Neural crest cell (in vitro differentiated cells): ENCODE measurements at regions not wholly inside any gene's neighbourhood (a gene's known extent, or its start where the extent isn't known, plus 50 kb on each side); places are given as distances from the start of the nearest gene placed in this dataset.

Experiments
- DNase-seq: peaks from one replicate; pipeline ENCODE4 v3.0.0; 2021; ENCODE audit warnings: low read depth, mixed read lengths, low spot score
- H3K27ac Mint-ChIP-seq: one replicate; pipeline ENCODE4 v1.8.0; 2021; ENCODE audit warnings: mild to moderate bottlenecking, mixed read lengths; ENCODE audit not compliant: unreplicated experiment
- H3K27me3 Mint-ChIP-seq: 2 replicates; pipeline ENCODE4 v1.8.0; 2021; ENCODE audit warnings: low read depth, mild to moderate bottlenecking, mixed read lengths
- H3K36me3 Mint-ChIP-seq: 2 replicates; pipeline ENCODE4 v1.8.0; 2021; ENCODE audit warnings: low read depth, mild to moderate bottlenecking, mixed read lengths
- H3K4me1 Mint-ChIP-seq: 2 replicates; pipeline ENCODE4 v1.8.0; 2021; ENCODE audit warnings: mixed read lengths
- H3K4me3 Mint-ChIP-seq: one replicate; pipeline ENCODE4 v1.8.0; 2021; ENCODE audit warnings: mild to moderate bottlenecking, mixed read lengths
- H3K9me3 Mint-ChIP-seq: 2 replicates; pipeline ENCODE4 v1.8.0; 2021; ENCODE audit warnings: mixed read lengths
- TF ChIP-seq, protein P1 (sequence below): fragments of 200-600 bp; sonication (generic); conservative IDR thresholded peaks from 2 replicates; pipeline ENCODE4 v1.5.0; 2021; ENCODE audit warnings: antibody characterized with exemption, mild to moderate bottlenecking

DNA sequence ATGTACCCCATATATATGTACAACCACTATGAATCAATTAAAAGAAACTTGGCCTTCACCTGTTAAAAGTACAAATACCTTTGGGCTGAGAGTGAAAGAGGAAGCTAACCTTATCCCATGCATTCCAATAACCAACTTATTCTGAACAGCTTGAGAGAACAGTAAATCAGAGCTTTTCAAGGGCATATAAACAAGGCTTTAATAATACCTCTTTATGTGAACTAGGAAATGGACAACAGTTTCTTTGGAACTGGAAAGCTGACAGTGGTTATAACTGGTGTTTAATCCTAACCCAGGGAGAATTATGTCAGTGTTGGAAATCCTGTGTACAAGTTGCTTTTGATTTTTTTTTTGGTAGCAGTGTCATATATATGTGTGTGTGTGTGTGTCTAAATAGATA is 170.5 kb downstream of the TFAP2B start:
- no peaks in the 10 kb centered on the region for H3K4me1 Mint-ChIP-seq
- no peak for DNase-seq
- H3K27me3 Mint-ChIP-seq = no peaks in the 10 kb centered on the region
- no peak overlapping the region for H3K27ac Mint-ChIP-seq
- H3K4me3 Mint-ChIP-seq = no peak overlapping the region
- TF ChIP-seq, protein P1, sequence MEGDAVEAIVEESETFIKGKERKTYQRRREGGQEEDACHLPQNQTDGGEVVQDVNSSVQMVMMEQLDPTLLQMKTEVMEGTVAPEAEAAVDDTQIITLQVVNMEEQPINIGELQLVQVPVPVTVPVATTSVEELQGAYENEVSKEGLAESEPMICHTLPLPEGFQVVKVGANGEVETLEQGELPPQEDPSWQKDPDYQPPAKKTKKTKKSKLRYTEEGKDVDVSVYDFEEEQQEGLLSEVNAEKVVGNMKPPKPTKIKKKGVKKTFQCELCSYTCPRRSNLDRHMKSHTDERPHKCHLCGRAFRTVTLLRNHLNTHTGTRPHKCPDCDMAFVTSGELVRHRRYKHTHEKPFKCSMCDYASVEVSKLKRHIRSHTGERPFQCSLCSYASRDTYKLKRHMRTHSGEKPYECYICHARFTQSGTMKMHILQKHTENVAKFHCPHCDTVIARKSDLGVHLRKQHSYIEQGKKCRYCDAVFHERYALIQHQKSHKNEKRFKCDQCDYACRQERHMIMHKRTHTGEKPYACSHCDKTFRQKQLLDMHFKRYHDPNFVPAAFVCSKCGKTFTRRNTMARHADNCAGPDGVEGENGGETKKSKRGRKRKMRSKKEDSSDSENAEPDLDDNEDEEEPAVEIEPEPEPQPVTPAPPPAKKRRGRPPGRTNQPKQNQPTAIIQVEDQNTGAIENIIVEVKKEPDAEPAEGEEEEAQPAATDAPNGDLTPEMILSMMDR = no peak
- H3K36me3 Mint-ChIP-seq = no peaks in the 10 kb centered on the region
- H3K9me3 Mint-ChIP-seq = peaks cover 2% of the 10 kb centered on the region

DNA sequence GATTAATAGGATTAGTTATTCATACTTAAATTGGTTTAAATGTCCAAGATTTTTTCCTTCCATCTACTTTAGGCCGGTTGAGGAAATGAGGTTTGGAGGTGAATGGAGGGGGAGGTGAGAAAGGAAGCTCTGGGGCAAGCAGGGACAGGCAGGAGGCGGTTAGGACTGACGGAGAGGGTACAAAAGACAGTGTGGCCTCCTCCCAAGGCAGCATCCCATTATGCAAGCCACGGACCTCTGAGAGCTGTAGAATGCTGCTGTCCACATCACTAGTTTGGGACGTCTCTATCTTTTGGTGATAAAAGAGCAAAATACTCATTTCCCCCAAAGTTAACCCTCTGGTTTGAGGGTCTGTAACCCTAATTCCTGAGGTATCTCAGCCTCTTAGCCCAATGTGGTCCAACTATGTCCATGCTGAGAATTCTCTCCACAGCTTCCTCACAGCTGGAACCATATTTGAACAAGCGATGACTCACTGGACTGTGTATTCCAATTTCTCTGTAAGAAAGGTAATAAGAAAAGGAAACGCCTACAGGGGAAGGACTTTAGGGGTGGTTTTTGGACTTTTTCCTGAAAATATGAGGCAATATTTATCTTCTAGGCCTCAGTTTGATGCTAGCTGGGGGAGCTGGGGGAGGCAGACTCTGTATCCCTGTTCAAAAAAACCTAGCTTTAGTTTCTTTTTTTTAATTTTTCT is 172.2 kb downstream of the TFAP2B start:
- Mint-ChIP-seq H3K27me3 (no peaks in the 10 kb centered on the region), H3K36me3 (no peaks in the 10 kb centered on the region), H3K27ac (no peak overlapping the region), H3K4me3 (no peak overlapping the region), H3K4me1 (no peaks in the 10 kb centered on the region), H3K9me3 (peaks cover 2% of the 10 kb centered on the region)
- DNase-seq = no peak
- TF ChIP-seq, protein P1 = no peak

DNA sequence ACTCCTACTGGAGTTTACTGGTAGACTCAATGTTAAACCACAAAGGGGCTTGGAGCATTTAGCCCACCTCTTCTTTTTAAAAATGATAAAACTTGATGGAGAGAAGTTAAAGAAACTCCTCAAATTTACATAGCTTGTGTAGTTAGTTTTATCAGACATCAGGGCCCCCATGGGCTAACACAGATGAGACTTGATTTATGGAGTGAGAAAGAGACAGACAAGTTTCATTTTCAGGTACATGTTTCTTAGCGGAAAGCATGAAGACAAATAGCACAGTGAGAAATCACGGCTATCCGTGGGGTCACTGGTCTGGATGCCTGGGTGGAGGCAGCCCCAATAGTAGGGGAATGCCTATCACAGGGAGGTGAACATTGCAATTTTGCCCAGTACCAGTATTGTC is 173.6 kb downstream of the TFAP2B start:
- Mint-ChIP-seq H3K4me3 (no peak overlapping the region), H3K27ac (no peak overlapping the region), H3K9me3 (peaks cover 2% of the 10 kb centered on the region), H3K4me1 (no peaks in the 10 kb centered on the region), H3K27me3 (no peaks in the 10 kb centered on the region), H3K36me3 (no peaks in the 10 kb centered on the region)
- TF ChIP-seq, protein P1 = no peak
- DNase-seq = no peak

DNA sequence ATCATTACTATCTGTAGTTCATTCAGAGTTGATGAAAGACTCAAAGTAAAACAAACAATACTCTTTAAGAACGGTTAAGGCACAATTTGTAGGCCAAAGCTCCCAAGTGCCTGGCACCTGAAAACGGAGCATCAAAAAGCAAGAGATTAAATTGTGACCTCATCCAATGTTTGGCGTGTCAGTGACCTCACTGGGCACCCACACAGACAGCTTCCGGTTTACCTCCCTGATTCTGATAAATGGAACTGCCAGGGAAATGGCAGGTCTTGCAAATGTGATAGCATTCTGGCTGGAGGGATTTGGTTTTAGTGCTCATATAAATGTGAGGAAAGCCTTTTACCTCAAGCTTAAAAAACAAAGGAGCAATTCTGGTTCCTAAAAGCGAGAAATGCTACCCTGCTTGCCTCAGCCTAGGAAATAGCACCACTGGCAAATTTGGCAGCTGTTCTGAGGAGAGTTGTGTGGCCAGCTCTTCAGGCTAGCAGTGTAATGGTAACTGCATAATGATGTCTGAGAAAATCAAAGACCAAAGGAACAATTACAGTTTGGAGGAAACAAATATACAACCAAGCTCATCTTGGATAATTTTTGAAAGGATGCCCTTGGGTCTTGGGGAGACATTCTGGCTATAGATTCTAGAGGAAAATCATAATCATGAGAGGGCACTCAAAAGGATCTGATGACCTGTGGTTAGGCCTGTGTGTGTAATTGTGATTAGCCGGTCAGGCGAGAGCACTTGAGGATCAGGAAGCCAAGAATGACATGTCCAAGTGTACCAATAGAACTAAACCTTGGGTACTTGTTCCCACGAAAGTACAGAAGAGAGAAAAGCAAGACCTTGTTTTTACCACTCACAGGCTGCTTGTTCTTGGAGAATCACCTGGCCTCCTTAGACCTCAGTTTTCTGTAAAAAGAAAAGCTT is 174.3 kb downstream of the TFAP2B start:
- Mint-ChIP-seq H3K36me3 (no peaks in the 10 kb centered on the region), H3K4me1 (no peaks in the 10 kb centered on the region), H3K27me3 (no peaks in the 10 kb centered on the region), H3K4me3 (no peak overlapping the region), H3K27ac (no peak overlapping the region), H3K9me3 (peaks cover 2% of the 10 kb centered on the region)
- TF ChIP-seq, protein P1 = no peak
- DNase-seq = no peak

DNA sequence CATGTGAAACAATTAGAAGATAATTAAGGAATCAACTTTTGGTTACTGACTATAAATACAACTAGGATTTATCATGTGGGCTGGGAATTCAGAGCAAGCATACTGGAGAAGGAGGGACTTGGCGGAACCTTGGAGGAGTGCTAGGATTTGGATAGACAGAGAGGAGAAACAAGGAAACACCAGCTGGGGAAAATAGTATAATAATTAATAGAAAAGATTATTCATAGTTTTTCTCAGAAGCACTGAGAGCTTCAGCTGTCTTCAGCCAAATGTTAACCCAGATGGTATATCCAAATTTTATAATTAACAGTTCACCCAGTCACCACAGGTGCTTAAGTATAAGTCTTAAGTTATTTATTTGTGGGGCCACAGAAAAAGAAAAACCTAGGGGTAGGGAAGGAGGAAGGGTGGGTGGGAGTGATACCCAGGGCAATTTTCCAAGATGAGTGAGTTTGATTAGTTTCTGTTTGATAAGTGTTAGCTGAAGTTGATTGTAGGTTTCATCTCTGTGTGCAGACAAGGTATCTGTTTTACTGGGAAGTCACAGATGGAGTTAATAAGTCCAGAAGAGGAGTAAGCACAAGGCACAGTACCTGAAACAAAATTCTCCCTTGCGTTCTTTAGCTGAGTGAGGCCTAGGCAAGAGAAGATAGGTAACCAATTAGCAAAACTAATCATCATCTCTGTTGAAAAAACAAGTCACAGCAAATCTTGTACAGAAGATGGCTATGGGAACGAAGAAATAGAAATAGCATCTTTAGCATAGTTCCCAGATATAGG is 175.5 kb downstream of the TFAP2B start:
- TF ChIP-seq, protein P1 = no peak
- no peaks in the 10 kb centered on the region for H3K36me3 Mint-ChIP-seq
- DNase-seq = no peak
- H3K27me3 Mint-ChIP-seq = no peaks in the 10 kb centered on the region
- no peaks in the 10 kb centered on the region for H3K4me1 Mint-ChIP-seq
- no peak overlapping the region for H3K4me3 Mint-ChIP-seq
- no peak overlapping the region for H3K27ac Mint-ChIP-seq
- no peaks in the 10 kb centered on the region for H3K9me3 Mint-ChIP-seq
